ENCODE measurements at regions not wholly inside any gene's neighbourhood (a gene's known extent, or its start where the extent isn't known, plus 50 kb on each side); places are given as distances from the start of the nearest gene placed in this dataset.

- no peak for DNase-seq (ENCODE audit: low read depth in 1 of 2, low spot score in 1 of 2)
- Histone ChIP-seq H3K27ac (replicated peaks) (no peak overlapping the region), H3K27me3 (ENCODE audit: insufficient read depth, poor library complexity, severe bottlenecking) (no peaks in the 10 kb centered on the region), H3K4me3 (replicated peaks; ENCODE audit: insufficient read depth, low read length) (no peak overlapping the region)
- TF ChIP-seq POLR2AphosphoS5 (IDR thresholded peaks at IDR 0.05; ENCODE audit: low read depth) (no peak), GABPA (IDR thresholded peaks at IDR 0.05; ENCODE audit: low read depth) (no peak), CTCF (IDR thresholded peaks at IDR 0.05; ENCODE audit: insufficient read depth, low read length) (no peak)
- TF ChIP-seq, protein P1, sequence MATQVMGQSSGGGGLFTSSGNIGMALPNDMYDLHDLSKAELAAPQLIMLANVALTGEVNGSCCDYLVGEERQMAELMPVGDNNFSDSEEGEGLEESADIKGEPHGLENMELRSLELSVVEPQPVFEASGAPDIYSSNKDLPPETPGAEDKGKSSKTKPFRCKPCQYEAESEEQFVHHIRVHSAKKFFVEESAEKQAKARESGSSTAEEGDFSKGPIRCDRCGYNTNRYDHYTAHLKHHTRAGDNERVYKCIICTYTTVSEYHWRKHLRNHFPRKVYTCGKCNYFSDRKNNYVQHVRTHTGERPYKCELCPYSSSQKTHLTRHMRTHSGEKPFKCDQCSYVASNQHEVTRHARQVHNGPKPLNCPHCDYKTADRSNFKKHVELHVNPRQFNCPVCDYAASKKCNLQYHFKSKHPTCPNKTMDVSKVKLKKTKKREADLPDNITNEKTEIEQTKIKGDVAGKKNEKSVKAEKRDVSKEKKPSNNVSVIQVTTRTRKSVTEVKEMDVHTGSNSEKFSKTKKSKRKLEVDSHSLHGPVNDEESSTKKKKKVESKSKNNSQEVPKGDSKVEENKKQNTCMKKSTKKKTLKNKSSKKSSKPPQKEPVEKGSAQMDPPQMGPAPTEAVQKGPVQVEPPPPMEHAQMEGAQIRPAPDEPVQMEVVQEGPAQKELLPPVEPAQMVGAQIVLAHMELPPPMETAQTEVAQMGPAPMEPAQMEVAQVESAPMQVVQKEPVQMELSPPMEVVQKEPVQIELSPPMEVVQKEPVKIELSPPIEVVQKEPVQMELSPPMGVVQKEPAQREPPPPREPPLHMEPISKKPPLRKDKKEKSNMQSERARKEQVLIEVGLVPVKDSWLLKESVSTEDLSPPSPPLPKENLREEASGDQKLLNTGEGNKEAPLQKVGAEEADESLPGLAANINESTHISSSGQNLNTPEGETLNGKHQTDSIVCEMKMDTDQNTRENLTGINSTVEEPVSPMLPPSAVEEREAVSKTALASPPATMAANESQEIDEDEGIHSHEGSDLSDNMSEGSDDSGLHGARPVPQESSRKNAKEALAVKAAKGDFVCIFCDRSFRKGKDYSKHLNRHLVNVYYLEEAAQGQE (IDR thresholded peaks at IDR 0.05; ENCODE audit: insufficient replicate concordance, low read depth) = no peak
These were observed 896.2 kb downstream of the CDH11 start for GRCh38 chr16:64225696-64226095.

DNA sequence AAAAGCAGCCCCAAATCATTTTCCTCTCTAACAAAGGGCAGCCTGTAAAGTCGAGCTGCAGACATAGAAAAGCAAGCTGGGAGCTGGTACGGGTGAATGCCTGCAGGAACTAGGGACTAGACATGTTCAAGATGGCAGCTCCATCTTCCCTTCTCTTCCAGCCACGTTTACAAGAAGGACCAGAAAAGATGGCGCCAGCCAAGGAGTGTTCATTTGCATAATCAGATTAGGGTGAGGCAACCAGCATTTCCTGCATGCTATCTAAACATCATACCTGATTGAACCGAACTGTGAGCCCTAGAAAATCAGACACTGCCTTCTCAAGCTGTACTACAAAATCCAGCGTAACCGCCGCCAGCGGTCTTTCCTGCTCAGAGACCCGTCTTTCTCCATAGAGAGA, 896.8 kb downstream of the CDH11 start:
- H3K27ac ChIP-seq (replicated peaks) = no peak overlapping the region
- H3K27me3 ChIP-seq (ENCODE audit: insufficient read depth, poor library complexity, severe bottlenecking) = no peaks in the 10 kb centered on the region
- TF ChIP-seq CTCF (IDR thresholded peaks at IDR 0.05; ENCODE audit: insufficient read depth, low read length) = no peak
- no peak for TF ChIP-seq POLR2AphosphoS5 (IDR thresholded peaks at IDR 0.05; ENCODE audit: low read depth)
- TF ChIP-seq GABPA (IDR thresholded peaks at IDR 0.05; ENCODE audit: low read depth) = no peak
- no peak for TF ChIP-seq SPI1 (IDR thresholded peaks at IDR 0.05; ENCODE audit: borderline replicate concordance, low read depth)
- TF ChIP-seq, protein P1 (IDR thresholded peaks at IDR 0.05; ENCODE audit: insufficient replicate concordance, low read depth) = no peak

DNA sequence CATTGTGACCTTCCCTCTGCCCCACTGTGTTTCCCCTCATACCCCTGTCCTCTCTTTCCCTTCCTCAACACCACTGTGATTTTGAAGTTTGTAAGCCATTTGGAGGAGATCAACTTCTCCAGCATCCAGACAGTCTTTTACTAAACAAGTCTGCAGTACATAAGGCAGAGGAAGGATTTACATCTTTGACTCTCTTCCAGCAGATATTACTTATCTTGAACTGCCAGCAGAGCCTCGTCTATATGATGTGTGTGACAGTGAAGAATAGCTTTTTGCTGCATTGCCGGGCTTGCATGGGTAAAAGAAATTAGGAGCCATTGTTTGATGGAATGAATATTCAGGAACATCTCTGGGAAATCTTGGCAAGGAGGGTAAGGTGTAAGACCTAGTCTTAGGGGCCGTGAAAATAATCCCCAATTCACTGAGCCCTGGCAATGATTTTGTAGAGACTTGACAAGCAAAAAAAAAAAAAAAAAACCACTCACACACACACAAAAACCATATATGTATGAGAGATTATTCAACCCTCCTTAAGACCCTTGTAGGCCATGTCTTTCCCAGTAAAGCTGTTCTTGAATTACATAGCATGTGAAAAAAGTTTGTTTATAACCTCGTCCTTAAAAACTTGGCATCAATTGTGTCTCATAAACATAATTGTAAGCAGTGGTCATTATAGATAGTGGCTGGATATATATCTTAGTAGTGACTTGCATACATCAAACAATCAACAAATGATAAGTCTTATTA, 903.9 kb downstream of the CDH11 start:
- Histone ChIP-seq H3K27ac (replicated peaks) (no peak overlapping the region), H3K4me3 (replicated peaks; ENCODE audit: insufficient read depth, low read length) (no peak overlapping the region), H3K27me3 (ENCODE audit: insufficient read depth, poor library complexity, severe bottlenecking) (no peaks in the 10 kb centered on the region)
- TF ChIP-seq POLR2AphosphoS5 (IDR thresholded peaks at IDR 0.05; ENCODE audit: low read depth) (no peak), GABPA (IDR thresholded peaks at IDR 0.05; ENCODE audit: low read depth) (no peak), SPI1 (IDR thresholded peaks at IDR 0.05; ENCODE audit: borderline replicate concordance, low read depth) (no peak), CTCF (IDR thresholded peaks at IDR 0.05; ENCODE audit: insufficient read depth, low read length) (no peak)
- TF ChIP-seq, protein P1 (IDR thresholded peaks at IDR 0.05; ENCODE audit: insufficient replicate concordance, low read depth) = no peak
- no peak for DNase-seq (ENCODE audit: low read depth in 1 of 2, low spot score in 1 of 2)

More for the DNA sequence above, 896.8 kb downstream of the CDH11 start:
- no peak for DNase-seq (ENCODE audit: low read depth in 1 of 2, low spot score in 1 of 2)
- no peak overlapping the region for H3K4me3 ChIP-seq (replicated peaks; ENCODE audit: insufficient read depth, low read length)

All from HL-60 (cell line).